Endometrial microvascular endothelial cells (primary cell): ENCODE measurements at regions not wholly inside any gene's neighbourhood (a gene's known extent, or its start where the extent isn't known, plus 50 kb on each side); places are given as distances from the start of the nearest gene placed in this dataset.

Source experiments
- in situ Hi-C: cut with HindIII; loops from 2 replicates; pipeline ENCODE4 v1.10.0; 2017; ENCODE audit warnings: low sequenced_read_pairs, low pct_unique_long_range_greater_than_20kb; ENCODE audit errors: inconsistent ontology term

GRCh38 chr9:108184009-108184408, 671.8 kb downstream of the ACTL7B start:
- in situ Hi-C loops, result no loop called here

DNA sequence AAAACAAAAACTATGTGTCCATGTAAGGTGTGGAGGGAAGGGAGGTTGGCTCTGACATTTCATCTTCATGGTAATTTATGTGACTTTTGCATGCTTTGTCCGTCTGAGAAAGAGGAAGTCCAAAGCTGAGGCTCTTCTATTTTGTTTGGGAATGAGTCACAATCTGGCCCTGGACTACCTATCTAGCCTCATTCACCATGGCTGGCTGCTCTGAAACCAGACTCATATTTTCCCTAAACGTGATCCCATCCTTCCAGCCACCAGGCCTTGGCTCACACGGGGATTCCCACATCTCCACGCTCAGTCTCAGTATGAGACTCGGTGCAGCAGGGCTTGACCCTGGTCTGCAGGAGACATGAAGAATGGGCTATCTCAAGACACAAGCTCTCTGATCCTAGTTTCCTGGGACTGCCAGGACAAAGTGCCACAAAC, 672.8 kb downstream of the ACTL7B start:
- in situ Hi-C loops, result no loop called here

DNA sequence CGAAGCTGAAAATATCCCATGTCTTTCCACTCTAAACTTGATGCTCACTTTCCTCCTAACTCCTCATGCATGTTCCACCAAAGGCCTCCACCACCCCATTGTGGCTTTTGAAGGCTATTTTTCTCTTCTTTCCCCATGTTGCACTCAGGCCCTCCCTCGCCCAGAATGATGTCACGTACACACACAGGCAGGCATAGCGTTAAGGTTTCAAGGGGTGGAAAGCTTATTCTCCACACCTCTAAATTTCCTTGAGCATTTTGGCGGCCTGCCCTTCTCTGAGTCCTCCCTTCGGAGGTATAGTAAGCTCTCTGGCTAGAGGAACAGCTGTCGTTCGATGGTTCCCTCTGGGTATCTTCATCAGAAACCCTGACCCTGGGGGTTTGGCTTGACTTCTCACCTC, 673.5 kb downstream of the ACTL7B start:
- in situ Hi-C loops, result no loop called here

DNA sequence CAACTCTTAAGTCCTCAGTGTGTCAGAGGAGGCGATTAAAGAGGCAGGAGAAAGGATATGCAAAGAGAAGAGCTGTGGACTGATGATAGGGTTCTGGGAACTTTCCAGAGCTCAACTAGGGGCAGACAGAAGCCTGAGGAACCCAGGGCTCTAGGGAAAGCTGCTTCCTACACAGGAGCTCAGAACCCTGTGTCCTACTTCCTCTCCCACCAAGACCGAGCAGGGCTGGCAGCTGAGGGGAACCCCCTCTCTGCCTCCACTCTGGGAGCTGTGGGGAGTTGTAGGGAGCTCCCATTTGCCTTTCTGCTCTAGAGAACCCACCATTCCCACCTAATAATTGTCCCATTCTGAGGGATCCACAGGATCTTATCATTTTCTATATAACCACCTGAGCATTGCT, 674.3 kb downstream of the ACTL7B start:
- in situ Hi-C loops, result no loop called here

- in situ Hi-C loops, result no loop called here
Measured at GRCh38 chr9:108180541-108180940, 675.2 kb downstream of the ACTL7B start.

DNA sequence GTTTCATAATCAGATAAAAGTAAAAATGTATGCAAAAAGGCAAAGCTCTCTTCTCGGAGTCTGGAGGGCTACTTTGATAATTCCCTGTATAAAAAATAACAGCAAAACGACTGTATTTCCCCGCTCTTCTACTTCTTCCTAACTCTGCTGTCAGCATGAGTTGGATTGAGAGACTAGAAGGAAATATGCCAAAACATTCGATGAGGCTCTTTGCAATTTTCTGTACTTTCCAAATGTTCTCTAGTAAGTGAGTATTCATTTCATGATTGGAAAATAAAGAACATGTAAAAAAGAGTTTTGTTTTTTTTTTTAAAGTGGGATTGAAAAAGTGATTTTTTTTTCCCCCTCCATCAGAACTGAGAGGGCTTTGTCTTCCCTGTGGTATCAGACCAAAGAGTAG, 677.5 kb downstream of the ACTL7B start:
- in situ Hi-C loops, result no loop called here

GRCh38 chr9:108168236-108168850, 678.8 kb upstream of the KLF4 start:
- in situ Hi-C loops, result no loop called here

DNA sequence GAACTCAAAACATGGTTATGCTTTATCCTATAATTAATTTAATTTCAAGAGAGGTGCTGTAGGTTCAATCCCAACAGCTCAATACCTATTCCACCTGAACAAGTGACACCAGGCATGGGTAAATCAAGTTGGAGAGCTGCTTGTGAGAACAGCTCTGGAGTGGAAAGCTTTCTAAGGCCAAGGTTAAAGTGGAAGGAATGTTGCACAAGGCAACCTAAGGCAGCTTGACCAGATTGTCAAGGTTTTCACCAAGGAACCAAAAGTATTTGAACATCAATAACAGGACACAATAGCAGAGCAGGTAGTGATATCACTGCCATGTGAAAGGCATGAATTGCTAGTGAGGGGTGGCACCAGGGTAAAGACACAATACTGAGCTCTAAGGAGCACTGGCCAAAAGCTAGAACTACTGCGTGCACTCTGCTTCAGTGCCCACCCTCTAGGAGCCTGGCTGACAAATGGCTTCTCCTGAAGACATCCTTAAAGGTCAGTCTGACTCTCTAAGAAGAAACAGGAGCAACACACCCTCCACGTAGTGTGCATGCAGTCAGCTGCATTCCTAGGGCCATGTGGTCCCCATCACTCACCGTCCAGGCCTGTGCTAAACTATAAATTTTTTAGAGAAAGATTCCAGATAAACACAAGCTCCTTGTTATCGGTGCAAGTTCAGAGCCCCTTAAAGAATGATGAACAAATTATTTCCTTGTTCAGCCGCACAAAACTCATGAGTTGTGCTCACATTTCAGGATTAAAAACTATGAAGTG, 677.7 kb upstream of the KLF4 start:
- in situ Hi-C loops, result no loop called here

DNA sequence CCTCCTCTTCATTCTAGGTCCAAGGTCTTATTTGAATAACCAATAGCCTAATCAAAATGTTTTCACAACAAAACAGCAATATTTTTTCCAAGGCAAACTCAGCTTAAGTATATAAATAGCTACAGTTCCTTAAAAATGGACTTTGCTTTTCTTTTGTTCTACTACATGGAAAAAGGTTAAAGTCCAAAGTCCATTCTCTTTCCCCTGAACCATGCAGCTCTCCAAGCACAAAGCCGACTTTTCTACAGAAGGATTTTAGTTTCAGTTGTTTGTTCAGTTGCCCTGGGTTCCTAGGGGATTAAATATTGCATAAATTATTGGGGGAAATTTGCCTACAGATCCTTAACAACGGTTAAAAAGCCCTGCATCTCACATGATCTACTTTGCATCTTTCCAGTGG, 677.0 kb upstream of the KLF4 start:
- in situ Hi-C loops, result no loop called here

- in situ Hi-C loops, result no loop called here
Measured at GRCh38 chr9:108163321-108164005, 673.9 kb upstream of the KLF4 start.

GRCh38 chr9:108162664-108163063, 673.1 kb upstream of the KLF4 start:
- in situ Hi-C loops, result no loop called here

DNA sequence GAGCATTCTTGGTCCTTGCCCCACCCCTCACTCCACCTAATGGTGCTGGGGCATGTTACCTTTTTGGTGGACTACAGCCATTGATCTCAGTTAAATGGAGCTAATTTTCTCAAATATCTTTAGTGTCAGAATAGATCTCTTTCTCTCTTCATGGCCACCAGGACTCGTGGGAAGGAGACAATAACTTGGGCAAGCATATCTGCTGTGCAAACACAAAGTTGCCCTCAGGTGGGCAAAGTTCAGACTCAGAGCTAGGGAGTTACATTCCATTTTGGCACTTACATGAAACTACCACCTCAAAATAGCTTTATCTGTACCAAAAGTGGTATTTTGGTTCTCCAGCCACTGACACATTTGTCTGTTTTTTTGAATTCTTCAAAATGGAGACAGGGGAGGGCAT, 671.9 kb upstream of the KLF4 start:
- in situ Hi-C loops, result no loop called here

DNA sequence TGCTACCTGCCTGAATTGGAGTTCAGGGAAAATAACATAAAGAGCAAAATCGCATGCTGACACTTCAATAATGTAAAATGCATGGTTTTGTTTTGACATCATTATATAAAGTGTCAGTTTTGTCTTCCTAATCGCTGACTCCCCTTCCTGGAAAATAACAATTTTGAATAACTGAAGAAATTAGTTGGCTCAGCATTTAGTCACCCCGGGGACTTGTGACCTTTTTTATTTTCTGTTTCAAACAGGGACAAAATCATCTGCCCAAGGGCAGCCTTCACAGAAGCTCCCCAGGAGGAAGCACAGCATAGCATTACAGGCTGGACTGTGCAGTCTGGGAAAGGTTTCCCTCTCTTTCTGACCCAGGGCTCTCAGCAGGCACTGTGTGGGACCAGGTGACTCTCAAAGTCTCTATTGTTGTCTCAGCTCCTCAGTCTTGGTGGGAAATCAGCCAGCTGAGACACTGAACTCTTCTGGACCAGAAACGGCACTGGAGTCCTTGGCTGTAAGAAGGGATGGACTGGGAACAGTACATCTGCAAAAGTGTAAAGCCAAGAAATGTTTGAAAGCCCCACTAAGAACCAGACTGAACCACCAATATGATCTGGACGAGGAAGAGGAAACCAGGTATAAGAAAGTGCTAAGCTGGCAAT, 671.3 kb upstream of the KLF4 start:
- in situ Hi-C loops, result no loop called here

- in situ Hi-C loops, result no loop called here
Measured at GRCh38 chr9:108160039-108160438, 670.5 kb upstream of the KLF4 start.

- in situ Hi-C loops, result no loop called here
Measured at GRCh38 chr9:108158236-108158995, 668.8 kb upstream of the KLF4 start.

DNA sequence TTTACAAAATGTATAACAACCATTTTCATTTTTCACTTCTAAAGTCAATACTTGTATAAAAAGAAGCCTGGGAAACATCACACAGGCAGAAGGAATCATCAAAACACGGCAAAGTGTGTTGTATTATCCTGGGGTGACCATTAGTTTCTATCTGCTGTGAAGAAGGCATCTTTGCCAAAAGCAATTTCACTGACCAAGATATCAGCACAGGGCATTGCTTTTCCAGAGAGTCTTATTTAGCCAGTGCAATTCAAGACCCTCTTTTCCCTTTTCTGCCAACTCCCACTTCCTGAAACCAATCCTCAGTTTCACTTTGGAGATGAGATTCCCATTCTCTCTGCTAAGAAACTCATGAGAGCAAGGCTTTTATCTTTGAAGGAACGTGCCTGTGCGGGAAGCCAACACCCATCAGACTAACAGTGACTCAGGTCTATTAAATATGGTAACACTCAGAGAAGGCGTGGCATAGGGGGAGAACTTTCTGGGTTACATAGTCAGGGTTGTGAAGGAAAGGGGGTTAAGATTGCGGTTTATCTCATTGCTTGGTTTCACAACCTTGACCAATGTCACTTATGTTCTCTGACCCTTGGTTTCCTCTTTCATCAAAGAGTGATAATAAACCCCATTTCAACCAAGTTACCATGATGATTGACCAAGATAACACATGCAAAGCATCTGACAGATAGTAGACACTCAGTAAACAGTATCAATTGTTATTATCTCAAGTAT, 666.9 kb upstream of the KLF4 start:
- in situ Hi-C loops, result no loop called here

- in situ Hi-C loops, result no loop called here
Measured at GRCh38 chr9:108153416-108153815, 663.8 kb upstream of the KLF4 start.
